ENCODE measurements at regions not wholly inside any gene's neighbourhood (a gene's known extent, or its start where the extent isn't known, plus 50 kb on each side); places are given as distances from the start of the nearest gene placed in this dataset.

DNA sequence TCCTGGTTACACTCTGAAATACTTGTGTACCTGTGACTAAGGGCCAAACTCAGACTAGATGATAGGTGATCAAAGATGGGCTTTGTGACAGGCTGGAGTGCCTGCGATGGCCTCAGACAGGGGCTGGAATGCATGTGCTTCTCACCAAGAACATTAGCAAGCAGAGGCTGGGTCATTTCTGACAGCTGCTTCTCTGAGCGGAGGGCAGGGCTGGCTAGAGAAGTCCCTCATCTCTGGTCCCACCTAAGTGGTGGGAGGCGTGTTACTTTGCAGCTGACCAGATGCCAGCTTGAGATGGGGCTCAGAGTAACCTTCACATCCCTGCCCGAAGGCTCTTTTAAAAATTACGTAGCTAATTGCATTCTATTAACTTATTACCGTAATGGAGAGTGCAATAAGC is 106.8 kb upstream of the RTL1 start:
- no peak overlapping the region for H2AFZ ChIP-seq (ENCODE audit: low read depth, low read length)
- no peaks in the 10 kb centered on the region for H3K4me1 ChIP-seq (ENCODE audit: control insufficient read depth, extremely low read depth, insufficient read depth, low read length)
- FAIRE-seq (no peak), DNase-seq (ENCODE audit: low read depth, low spot score) (no peak)
- BruUV-seq (replicated peaks): no TSS peak
- no peaks in the 10 kb centered on the region for H3K9me1 ChIP-seq (replicated peaks; ENCODE audit: control insufficient read depth, extremely low read depth, insufficient read depth, low read length)
- no peak overlapping the region for H3K4me3 ChIP-seq (replicated peaks in 1 of 3; ENCODE audit: insufficient read depth in 1 of 3, low read depth in 1 of 3, low read length in 3 of 3)
- no peaks in the 10 kb centered on the region for H4K20me1 ChIP-seq (replicated peaks; ENCODE audit: control insufficient read depth, extremely low read depth, insufficient read depth, low read length)
- H3K27ac ChIP-seq (ENCODE audit: insufficient read depth, low read depth, low read length): no peak overlapping the region
- H3K9ac ChIP-seq (replicated peaks; ENCODE audit: extremely low read depth, insufficient read depth, low read length): no peak overlapping the region
- dilution Hi-C loops (cut with MboI; ENCODE audit: extremely low pct_ligation_motif_present, low sequenced_read_pairs): no loop called here
- no peaks in the 10 kb centered on the region for H3K9me3 ChIP-seq (replicated peaks; ENCODE audit: control insufficient read depth, insufficient read depth, low read length)
- TF ChIP-seq POLR2A (IDR thresholded peaks at IDR 0.05; ENCODE audit: low read depth, low read length) (no peak), FOS (IDR thresholded peaks at IDR 0.05; ENCODE audit: borderline replicate concordance, insufficient read depth, low read length) (no peak), JUN (IDR thresholded peaks at IDR 0.05; ENCODE audit: borderline replicate concordance, insufficient read depth, insufficient read length, low read depth) (no peak), EZH2 (IDR thresholded peaks at IDR 0.05; ENCODE audit: borderline replicate concordance, low read depth, low read length, severe bottlenecking) (no peak), POLR2AphosphoS5 (IDR thresholded peaks at IDR 0.05; ENCODE audit: insufficient read depth, low read depth, low read length) (no peak), GATA2 (IDR thresholded peaks at IDR 0.05; ENCODE audit: insufficient read depth, insufficient read length, low read depth, low read length) (no peak), MYC (IDR thresholded peaks at IDR 0.05; ENCODE audit: low read depth, low read length) (no peak)
- TF ChIP-seq, protein P1, sequence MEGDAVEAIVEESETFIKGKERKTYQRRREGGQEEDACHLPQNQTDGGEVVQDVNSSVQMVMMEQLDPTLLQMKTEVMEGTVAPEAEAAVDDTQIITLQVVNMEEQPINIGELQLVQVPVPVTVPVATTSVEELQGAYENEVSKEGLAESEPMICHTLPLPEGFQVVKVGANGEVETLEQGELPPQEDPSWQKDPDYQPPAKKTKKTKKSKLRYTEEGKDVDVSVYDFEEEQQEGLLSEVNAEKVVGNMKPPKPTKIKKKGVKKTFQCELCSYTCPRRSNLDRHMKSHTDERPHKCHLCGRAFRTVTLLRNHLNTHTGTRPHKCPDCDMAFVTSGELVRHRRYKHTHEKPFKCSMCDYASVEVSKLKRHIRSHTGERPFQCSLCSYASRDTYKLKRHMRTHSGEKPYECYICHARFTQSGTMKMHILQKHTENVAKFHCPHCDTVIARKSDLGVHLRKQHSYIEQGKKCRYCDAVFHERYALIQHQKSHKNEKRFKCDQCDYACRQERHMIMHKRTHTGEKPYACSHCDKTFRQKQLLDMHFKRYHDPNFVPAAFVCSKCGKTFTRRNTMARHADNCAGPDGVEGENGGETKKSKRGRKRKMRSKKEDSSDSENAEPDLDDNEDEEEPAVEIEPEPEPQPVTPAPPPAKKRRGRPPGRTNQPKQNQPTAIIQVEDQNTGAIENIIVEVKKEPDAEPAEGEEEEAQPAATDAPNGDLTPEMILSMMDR (IDR thresholded peaks at IDR 0.05; ENCODE audit: extremely low read depth in 1 of 2, insufficient read depth in 1 of 2, low read depth in 1 of 2, low read length in 2 of 2): no peak
- TF ChIP-seq, protein P2, sequence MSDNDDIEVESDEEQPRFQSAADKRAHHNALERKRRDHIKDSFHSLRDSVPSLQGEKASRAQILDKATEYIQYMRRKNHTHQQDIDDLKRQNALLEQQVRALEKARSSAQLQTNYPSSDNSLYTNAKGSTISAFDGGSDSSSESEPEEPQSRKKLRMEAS (IDR thresholded peaks at IDR 0.05; ENCODE audit: insufficient read depth, insufficient read length): no peak
- peaks cover 2 to 8% of the 10 kb centered on the region in 2 experiments for H3K36me3 ChIP-seq (ENCODE audit: control insufficient read depth in 2 of 2, extremely low read depth in 1 of 2, insufficient read depth in 2 of 2, low read length in 2 of 2)
- intact Hi-C loops (cut with micrococcal nuclease): no loop called here
- H3K79me2 ChIP-seq (ENCODE audit: control insufficient read depth, insufficient read depth, low read length): no peaks in the 10 kb centered on the region
- no peaks in the 10 kb centered on the region for H3K27me3 ChIP-seq (ENCODE audit: control insufficient read depth in 2 of 2, insufficient read depth in 2 of 2, low read length in 2 of 2)
- no peak overlapping the region for H3K4me2 ChIP-seq (ENCODE audit: insufficient read depth, low read length)
- ChIA-PET POLR2A (no interaction called here), CTCF (no interaction called here)

Measured in endothelial cell of umbilical vein (primary cell).